ENCODE measurements at regions not wholly inside any gene's neighbourhood (a gene's known extent, or its start where the extent isn't known, plus 50 kb on each side); places are given as distances from the start of the nearest gene placed in this dataset.
A peak's percentile ranks its signal among the peaks of the same experiment; 100 is the strongest.

GRCh38 chr7:3157566-3158287 is 114.1 kb upstream of the CARD11 start:
- H4K20me1 ChIP-seq (ENCODE audit: insufficient read depth, low read length) = no peaks in the 10 kb centered on the region
- no peak overlapping the region for H2BK15ac ChIP-seq (ENCODE audit: low read depth, low read length)
- no peak overlapping the region for H2BK120ac ChIP-seq (ENCODE audit: low read depth, low read length)
- H3K4ac ChIP-seq (ENCODE audit: low read depth, low read length) = no peak overlapping the region
- H4K91ac ChIP-seq (ENCODE audit: insufficient read depth, low read depth, low read length) = no peak overlapping the region
- no peak overlapping the region for H3K14ac ChIP-seq (replicated peaks; ENCODE audit: low read depth, low read length)
- no peak overlapping the region for H2AK9ac ChIP-seq (replicated peaks; ENCODE audit: low read depth, low read length, poor library complexity)
- H3K9ac ChIP-seq (ENCODE audit: low read depth, low read length) = no peak overlapping the region
- H2AFZ ChIP-seq (replicated peaks; ENCODE audit: low read length, poor library complexity) = no peak overlapping the region
- no peak overlapping the region for H3K18ac ChIP-seq (ENCODE audit: low read depth, low read length)
- H3K27ac ChIP-seq (ENCODE audit: insufficient read depth, low read length) = no peak overlapping the region
- intact Hi-C loops (cut with micrococcal nuclease) (loop anchor here (5.0 to 10.0 kb wide), 3 partner anchors 90 to 683 kb away; partner anchors contain the start of gene GRIFIN), dilution Hi-C loops (cut with HindIII; ENCODE audit: low sequenced_read_pairs, unreplicated experiment) (no loop called here), in situ Hi-C loops (cut with MboI; ENCODE audit: low sequenced_read_pairs) (loop anchor here (10.0 to 25.0 kb wide), 2 partner anchors 273 to 470 kb away; partner anchors contain the start of gene AMZ1)
- H4K5ac ChIP-seq (ENCODE audit: low read depth, low read length) = no peak overlapping the region
- H3K79me1 ChIP-seq (ENCODE audit: low read depth in 1 of 2, low read length in 2 of 2) = no peaks in the 10 kb centered on the region
- ATAC-seq (ENCODE audit: low read depth) (no peak), DNase-seq (peak; percentile 6)
- H3K4me1 ChIP-seq (ENCODE audit: control insufficient read depth, insufficient read depth, low read length) = no peaks in the 10 kb centered on the region
- H3K56ac ChIP-seq (ENCODE audit: extremely low read depth, insufficient read depth, low read length) = no peak overlapping the region; the same call in 1 of the 2 replicates
- H2BK20ac ChIP-seq (ENCODE audit: low read depth, low read length) = no peak overlapping the region
- no peak overlapping the region for H4K8ac ChIP-seq (ENCODE audit: low read depth in 2 of 2, low read length in 2 of 2)
- POLR2A ChIA-PET (ENCODE audit: unreplicated experiment) = no interaction called here
- no peak overlapping the region for H2BK5ac ChIP-seq (ENCODE audit: low read depth, low read length, poor library complexity, severe bottlenecking)
- H2AK5ac ChIP-seq (ENCODE audit: low read depth, low read length) = no peak overlapping the region
- TF ChIP-seq BHLHE40 (IDR thresholded peaks at IDR 0.05; ENCODE audit: low read depth, low read length) (no peak), MXI1 (IDR thresholded peaks at IDR 0.05; ENCODE audit: borderline replicate concordance, low read depth, low read length) (no peak), RAD21 (IDR thresholded peaks at IDR 0.05; ENCODE audit: low read length) (no peak), NFE2L2 (IDR thresholded peaks at IDR 0.05; ENCODE audit: low read depth, low read length) (no peak), ELK1 (IDR thresholded peaks at IDR 0.05; ENCODE audit: borderline replicate concordance, low read depth, low read length) (no peak), POLR2A (IDR thresholded peaks at IDR 0.05; ENCODE audit: low read depth, low read length) (no peak)
- H3K4me3 ChIP-seq (ENCODE audit: insufficient read depth, low read depth, low read length) = no peak overlapping the region
- no peaks in the 10 kb centered on the region for H3K9me3 ChIP-seq (ENCODE audit: control insufficient read depth, insufficient read depth, low read length)
- no TSS peak for BruUV-seq (replicated peaks)
- H3K23ac ChIP-seq (ENCODE audit: low read depth, low read length) = no peak overlapping the region
- H3K27me3 ChIP-seq (ENCODE audit: control insufficient read depth, insufficient read depth, low read length) = peaks cover 2% of the 10 kb centered on the region; the same call in 1 of the 2 replicates
- H3K4me2 ChIP-seq (ENCODE audit: low read depth, low read length) = no peak overlapping the region
- no peaks in the 10 kb centered on the region for H3K36me3 ChIP-seq (ENCODE audit: control insufficient read depth, insufficient read depth, low read length)
- CTCF ChIA-PET = no interaction called here
- no peaks in the 10 kb centered on the region for H3K9me1 ChIP-seq (ENCODE audit: insufficient read depth, low read length)
- 70% methylated on average over 4 of the region's 20 CpGs; no CpG with 5 or more reads in 1 of the 2 experiments for WGBS, 2 experiments (ENCODE audit: extremely low coverage in 2 of 2, insufficient read length in 1 of 2)
